ENCODE measurements at regions not wholly inside any gene's neighbourhood (a gene's known extent, or its start where the extent isn't known, plus 50 kb on each side); places are given as distances from the start of the nearest gene placed in this dataset.

DNA sequence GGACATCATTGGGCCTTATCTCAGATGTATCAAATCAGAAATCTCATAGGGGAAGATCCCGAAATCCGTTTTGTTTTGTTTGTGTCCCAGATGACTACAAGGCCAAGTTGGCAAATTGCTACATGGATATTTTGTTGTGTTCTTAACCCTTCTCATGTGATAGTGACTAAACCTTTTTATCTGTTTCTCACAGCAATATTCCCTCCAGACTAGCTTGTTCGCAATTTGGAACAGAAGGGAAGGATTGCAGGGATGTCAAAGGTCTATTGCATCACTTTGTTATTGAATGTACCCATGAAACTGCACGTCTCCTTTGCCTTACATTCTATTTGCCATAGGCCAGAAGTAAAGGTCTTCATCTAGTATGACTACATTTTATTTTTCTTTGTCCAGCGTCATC lies 453.9 kb downstream of the NFIB start:
- TF ChIP-seq, protein P1, sequence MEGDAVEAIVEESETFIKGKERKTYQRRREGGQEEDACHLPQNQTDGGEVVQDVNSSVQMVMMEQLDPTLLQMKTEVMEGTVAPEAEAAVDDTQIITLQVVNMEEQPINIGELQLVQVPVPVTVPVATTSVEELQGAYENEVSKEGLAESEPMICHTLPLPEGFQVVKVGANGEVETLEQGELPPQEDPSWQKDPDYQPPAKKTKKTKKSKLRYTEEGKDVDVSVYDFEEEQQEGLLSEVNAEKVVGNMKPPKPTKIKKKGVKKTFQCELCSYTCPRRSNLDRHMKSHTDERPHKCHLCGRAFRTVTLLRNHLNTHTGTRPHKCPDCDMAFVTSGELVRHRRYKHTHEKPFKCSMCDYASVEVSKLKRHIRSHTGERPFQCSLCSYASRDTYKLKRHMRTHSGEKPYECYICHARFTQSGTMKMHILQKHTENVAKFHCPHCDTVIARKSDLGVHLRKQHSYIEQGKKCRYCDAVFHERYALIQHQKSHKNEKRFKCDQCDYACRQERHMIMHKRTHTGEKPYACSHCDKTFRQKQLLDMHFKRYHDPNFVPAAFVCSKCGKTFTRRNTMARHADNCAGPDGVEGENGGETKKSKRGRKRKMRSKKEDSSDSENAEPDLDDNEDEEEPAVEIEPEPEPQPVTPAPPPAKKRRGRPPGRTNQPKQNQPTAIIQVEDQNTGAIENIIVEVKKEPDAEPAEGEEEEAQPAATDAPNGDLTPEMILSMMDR (IDR thresholded peaks at IDR 0.05) = no peak
- TF ChIP-seq EP300 (IDR thresholded peaks at IDR 0.05) = no peak

Data from sigmoid colon (tissue), 4 donors.